ENCODE measurements at regions not wholly inside any gene's neighbourhood (a gene's known extent, or its start where the extent isn't known, plus 50 kb on each side); places are given as distances from the start of the nearest gene placed in this dataset.

- TF ChIP-seq CTCF (IDR thresholded peaks at IDR 0.05; ENCODE audit: extremely low read depth, low read depth, low read length) = no peak
- no peak overlapping the region for H3K4me2 ChIP-seq (ENCODE audit: insufficient read depth, low read length)
- no peaks in the 10 kb centered on the region for H3K36me3 ChIP-seq (ENCODE audit: insufficient read depth, low read length)
- no peak for DNase-seq (ENCODE audit: insufficient read length, low spot score, missing footprints)
- H3K4me1 ChIP-seq (ENCODE audit: insufficient read depth, low read length) = no peaks in the 10 kb centered on the region
- no peaks in the 10 kb centered on the region for H3K27me3 ChIP-seq (ENCODE audit: insufficient read depth, low read length)
- H3K4me3 ChIP-seq (ENCODE audit: insufficient read depth, low read length) = no peak overlapping the region
- H3K27ac ChIP-seq (ENCODE audit: low read depth, low read length) = no peak overlapping the region
- no peaks in the 10 kb centered on the region for H3K79me2 ChIP-seq (ENCODE audit: insufficient read depth, low read length)
- H3K9me3 ChIP-seq (ENCODE audit: low read depth, low read length) = peaks cover 3% of the 10 kb centered on the region
- H4K20me1 ChIP-seq (ENCODE audit: insufficient read depth, low read length) = no peaks in the 10 kb centered on the region
- H2AFZ ChIP-seq (ENCODE audit: low read length) = no peak overlapping the region
These were observed 87.3 kb upstream of the SHH start for GRCh38 chr7:155899596-155899995.

- H4K20me1 ChIP-seq (ENCODE audit: insufficient read depth, low read length) = no peaks in the 10 kb centered on the region
- H3K27me3 ChIP-seq (ENCODE audit: insufficient read depth, low read length) = no peaks in the 10 kb centered on the region
- no peaks in the 10 kb centered on the region for H3K36me3 ChIP-seq (ENCODE audit: insufficient read depth, low read length)
- no peak for DNase-seq (ENCODE audit: insufficient read length, low spot score, missing footprints)
- H3K9me3 ChIP-seq (ENCODE audit: low read depth, low read length) = peaks cover 3% of the 10 kb centered on the region
- no peak overlapping the region for H3K27ac ChIP-seq (ENCODE audit: low read depth, low read length)
- TF ChIP-seq CTCF (IDR thresholded peaks at IDR 0.05; ENCODE audit: extremely low read depth, low read depth, low read length) = no peak
- H3K79me2 ChIP-seq (ENCODE audit: insufficient read depth, low read length) = no peaks in the 10 kb centered on the region
- H2AFZ ChIP-seq (ENCODE audit: low read length) = no peak overlapping the region
- no peak overlapping the region for H3K4me3 ChIP-seq (ENCODE audit: insufficient read depth, low read length)
- no peak overlapping the region for H3K4me2 ChIP-seq (ENCODE audit: insufficient read depth, low read length)
- no peaks in the 10 kb centered on the region for H3K4me1 ChIP-seq (ENCODE audit: insufficient read depth, low read length)
These were observed 85.6 kb upstream of the SHH start for GRCh38 chr7:155897758-155898386.

- Histone ChIP-seq H3K4me2 (ENCODE audit: insufficient read depth, low read length) (no peak overlapping the region), H3K79me2 (ENCODE audit: insufficient read depth, low read length) (no peaks in the 10 kb centered on the region), H3K4me1 (ENCODE audit: insufficient read depth, low read length) (no peaks in the 10 kb centered on the region), H3K9me3 (ENCODE audit: low read depth, low read length) (peaks cover 3% of the 10 kb centered on the region), H4K20me1 (ENCODE audit: insufficient read depth, low read length) (no peaks in the 10 kb centered on the region), H2AFZ (ENCODE audit: low read length) (no peak overlapping the region), H3K36me3 (ENCODE audit: insufficient read depth, low read length) (no peaks in the 10 kb centered on the region), H3K27me3 (ENCODE audit: insufficient read depth, low read length) (no peaks in the 10 kb centered on the region), H3K4me3 (ENCODE audit: insufficient read depth, low read length) (no peak overlapping the region), H3K27ac (ENCODE audit: low read depth, low read length) (no peak overlapping the region)
- no peak for DNase-seq (ENCODE audit: insufficient read length, low spot score, missing footprints)
- no peak for TF ChIP-seq CTCF (IDR thresholded peaks at IDR 0.05; ENCODE audit: extremely low read depth, low read depth, low read length)
These were observed 84.4 kb upstream of the SHH start for GRCh38 chr7:155896531-155897263.

- Histone ChIP-seq H3K9me3 (ENCODE audit: low read depth, low read length) (no peaks in the 10 kb centered on the region), H4K20me1 (ENCODE audit: insufficient read depth, low read length) (no peaks in the 10 kb centered on the region), H2AFZ (ENCODE audit: low read length) (no peak overlapping the region), H3K36me3 (ENCODE audit: insufficient read depth, low read length) (no peaks in the 10 kb centered on the region), H3K79me2 (ENCODE audit: insufficient read depth, low read length) (no peaks in the 10 kb centered on the region), H3K27ac (ENCODE audit: low read depth, low read length) (no peak overlapping the region), H3K4me3 (ENCODE audit: insufficient read depth, low read length) (no peak overlapping the region), H3K4me2 (ENCODE audit: insufficient read depth, low read length) (no peak overlapping the region), H3K4me1 (ENCODE audit: insufficient read depth, low read length) (no peaks in the 10 kb centered on the region), H3K27me3 (ENCODE audit: insufficient read depth, low read length) (no peaks in the 10 kb centered on the region)
- TF ChIP-seq CTCF (IDR thresholded peaks at IDR 0.05; ENCODE audit: extremely low read depth, low read depth, low read length) = no peak
- DNase-seq (ENCODE audit: insufficient read length, low spot score, missing footprints) = no peak
These were observed 81.4 kb upstream of the SHH start for GRCh38 chr7:155893664-155894063.

Data from osteoblast (primary cell).